ENCODE measurements at regions not wholly inside any gene's neighbourhood (a gene's known extent, or its start where the extent isn't known, plus 50 kb on each side); places are given as distances from the start of the nearest gene placed in this dataset.
"Not testable (repeated sequence)": the region's sequence is repeated elsewhere in the genome, so short reads cannot be mapped to it uniquely, and the experiment has no call there.

- not testable (repeated sequence) for DNase-seq
Observed at GRCh38 chr4:102397056-102397455, 51.8 kb upstream of the SLC39A8 start.

- no peak for DNase-seq
Observed at GRCh38 chr4:102399021-102399420, 53.7 kb upstream of the SLC39A8 start.

- DNase-seq, result no peak
Observed at GRCh38 chr4:102400898-102401297, 55.6 kb upstream of the SLC39A8 start.

- no peak for DNase-seq
Observed at GRCh38 chr4:102402223-102402622, 56.9 kb upstream of the SLC39A8 start.

GRCh38 chr4:102403116-102403515 lies 57.8 kb upstream of the SLC39A8 start:
- DNase-seq, result no peak

GRCh38 chr4:102404431-102404969 lies 59.2 kb upstream of the SLC39A8 start:
- DNase-seq, result no peak

GRCh38 chr4:102405821-102406401 lies 60.6 kb upstream of the SLC39A8 start:
- no peak for DNase-seq

GRCh38 chr4:102410884-102411283 lies 65.6 kb upstream of the SLC39A8 start:
- not testable (repeated sequence) for DNase-seq

- no peak for DNase-seq
Observed at GRCh38 chr4:102411408-102411807, 66.1 kb upstream of the SLC39A8 start.

GRCh38 chr4:102416765-102417164 lies 71.5 kb upstream of the SLC39A8 start:
- no peak for DNase-seq

GRCh38 chr4:102420563-102421398 lies 75.5 kb upstream of the SLC39A8 start:
- no peak for DNase-seq

GRCh38 chr4:102422843-102423242 lies 77.6 kb upstream of the SLC39A8 start:
- DNase-seq, result no peak

GRCh38 chr4:102423375-102423774 lies 77.8 kb upstream of the NFKB1 start:
- DNase-seq, result no peak

- DNase-seq, result no peak
Observed at GRCh38 chr4:102427371-102427998, 73.7 kb upstream of the NFKB1 start.

GRCh38 chr4:102428122-102428521 lies 73.0 kb upstream of the NFKB1 start:
- DNase-seq, result no peak

- DNase-seq, result no peak
Observed at GRCh38 chr4:102429553-102429952, 71.6 kb upstream of the NFKB1 start.

GRCh38 chr4:102430461-102430910 lies 70.7 kb upstream of the NFKB1 start:
- no peak for DNase-seq

- no peak for DNase-seq
Observed at GRCh38 chr4:102431608-102431961, 69.6 kb upstream of the NFKB1 start.

- DNase-seq, result no peak
Observed at GRCh38 chr4:102437111-102437510, 64.0 kb upstream of the NFKB1 start.

GRCh38 chr4:102438396-102439235 lies 62.5 kb upstream of the NFKB1 start:
- no peak for DNase-seq

GRCh38 chr4:102439236-102439614 lies 61.9 kb upstream of the NFKB1 start:
- peak; percentile 79 for DNase-seq

- no peak for DNase-seq
Observed at GRCh38 chr4:102439812-102440211, 61.3 kb upstream of the NFKB1 start.

- no peak for DNase-seq
Observed at GRCh38 chr4:102440498-102440897, 60.7 kb upstream of the NFKB1 start.
